ENCODE measurements at regions not wholly inside any gene's neighbourhood (a gene's known extent, or its start where the extent isn't known, plus 50 kb on each side); places are given as distances from the start of the nearest gene placed in this dataset.
"Not testable (repeated sequence)": the region's sequence is repeated elsewhere in the genome, so short reads cannot be mapped to it uniquely, and the experiment has no call there.

- no peak overlapping the region for H3K27ac Mint-ChIP-seq
- H3K4me3 Mint-ChIP-seq = no peak overlapping the region
- CTCF ChIA-PET = no interaction called here
- H3K36me3 Mint-ChIP-seq (ENCODE audit: low read depth) = no peaks in the 10 kb centered on the region
- no peak for ATAC-seq
- POLR2A ChIA-PET = no interaction called here
- no peak for DNase-seq
- H3K27me3 Mint-ChIP-seq = peaks cover 3% of the 10 kb centered on the region
- H3K9me3 Mint-ChIP-seq (ENCODE audit: low read depth) = no peaks in the 10 kb centered on the region
- intact Hi-C loops (cut with DNase I, micrococcal nuclease) = no loop called here
- no peaks in the 10 kb centered on the region for H3K4me1 Mint-ChIP-seq
These were observed 196.6 kb upstream of the EDNRA start for GRCh38 chr4:147284256-147284835.

DNA sequence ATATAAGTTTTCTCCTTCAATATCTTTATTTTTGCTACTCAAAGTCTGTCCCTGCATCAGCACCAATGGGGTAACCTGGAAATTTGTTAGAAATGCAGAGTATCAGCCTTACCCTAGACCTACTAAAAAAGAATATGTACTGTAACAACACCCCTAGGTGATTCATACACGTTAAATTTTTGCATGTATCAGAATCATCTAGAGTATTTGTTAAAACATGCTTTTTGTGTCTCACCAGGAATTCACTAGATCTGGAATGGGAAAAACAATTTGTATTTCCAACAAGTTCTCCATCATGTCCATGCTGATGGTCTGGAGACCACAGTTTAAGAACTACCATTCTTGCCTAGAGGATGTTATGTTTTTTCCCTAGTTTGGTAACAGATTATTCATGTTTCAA lies 196.0 kb upstream of the EDNRA start:
- Mint-ChIP-seq H3K27ac (no peak overlapping the region), H3K36me3 (ENCODE audit: low read depth) (no peaks in the 10 kb centered on the region), H3K27me3 (no peaks in the 10 kb centered on the region), H3K4me3 (no peak overlapping the region), H3K9me3 (ENCODE audit: low read depth) (no peaks in the 10 kb centered on the region), H3K4me1 (no peaks in the 10 kb centered on the region)
- ChIA-PET POLR2A (no interaction called here), CTCF (no interaction called here)
- intact Hi-C loops (cut with DNase I, micrococcal nuclease) = no loop called here
- ATAC-seq (no peak), DNase-seq (no peak)

DNA sequence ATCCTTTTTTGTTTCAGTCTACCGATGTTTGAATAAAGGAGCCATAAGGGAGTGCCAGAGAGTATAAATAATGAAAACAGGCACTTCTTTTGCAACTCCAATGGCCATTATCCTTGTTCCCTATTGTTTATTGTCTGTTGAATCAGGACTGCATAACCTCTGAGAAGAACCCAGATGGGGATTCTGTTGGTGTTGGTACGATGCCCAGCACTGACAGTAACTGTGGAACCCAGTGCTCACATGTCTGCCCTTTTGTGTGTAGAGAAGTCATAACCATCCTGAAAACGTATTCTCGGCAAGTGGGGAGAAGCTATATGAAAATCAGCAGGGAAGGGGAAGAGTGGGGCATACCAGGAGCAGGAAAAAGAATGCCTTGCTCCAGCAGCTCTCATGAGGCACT lies 195.1 kb upstream of the EDNRA start:
- no peaks in the 10 kb centered on the region for H3K27me3 Mint-ChIP-seq
- no peak for DNase-seq
- no peak for ATAC-seq

DNA sequence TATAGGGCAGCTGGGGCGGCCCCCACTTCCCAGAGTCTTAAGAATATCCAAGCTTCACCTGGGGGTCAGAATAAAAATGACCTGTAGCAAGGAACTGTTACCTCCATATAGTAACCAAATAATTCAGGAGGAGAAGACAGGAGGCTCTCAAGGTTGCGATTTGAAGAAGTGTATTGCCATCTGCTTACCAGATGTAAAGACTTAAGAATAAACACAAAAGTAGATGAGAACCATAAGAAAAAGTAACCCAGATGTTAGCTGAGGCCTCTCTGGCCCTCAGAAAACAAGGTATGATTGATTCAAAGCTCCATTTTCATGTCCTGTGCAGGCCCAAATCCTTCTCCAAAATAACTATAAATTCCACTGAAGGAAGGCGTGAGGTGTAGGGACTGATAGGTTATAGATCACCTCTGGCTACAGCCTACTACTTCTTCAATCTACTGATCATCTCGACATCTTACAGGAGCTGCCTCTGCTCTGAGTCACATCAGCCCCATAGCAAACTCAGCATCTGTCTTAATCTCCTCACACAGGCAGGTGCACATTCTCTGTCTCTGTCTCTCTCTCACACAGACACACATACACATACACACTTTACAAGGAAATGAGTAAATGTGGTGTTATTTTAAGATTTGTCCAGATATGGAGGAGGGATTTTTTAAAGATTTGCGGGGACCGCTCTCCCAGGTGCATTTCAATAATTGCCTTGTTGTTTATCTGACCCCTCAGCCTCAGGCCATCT lies 193.9 kb upstream of the EDNRA start:
- POLR2A ChIA-PET = no interaction called here
- CTCF ChIA-PET = no interaction called here
- no peaks in the 10 kb centered on the region for H3K27me3 Mint-ChIP-seq
- H3K27ac Mint-ChIP-seq = no peak overlapping the region
- no peaks in the 10 kb centered on the region for H3K36me3 Mint-ChIP-seq (ENCODE audit: low read depth)
- H3K9me3 Mint-ChIP-seq (ENCODE audit: low read depth) = no peaks in the 10 kb centered on the region
- intact Hi-C loops (cut with DNase I, micrococcal nuclease) = no loop called here
- H3K4me3 Mint-ChIP-seq = no peak overlapping the region
- DNase-seq = no peak
- no peak for ATAC-seq
- no peaks in the 10 kb centered on the region for H3K4me1 Mint-ChIP-seq

More for the DNA sequence above, 195.1 kb upstream of the EDNRA start:
- no peaks in the 10 kb centered on the region for H3K4me1 Mint-ChIP-seq
- intact Hi-C loops (cut with DNase I, micrococcal nuclease) = no loop called here
- no peak overlapping the region for H3K4me3 Mint-ChIP-seq
- ChIA-PET CTCF (interaction anchor here (0.7 kb wide), 1 partner anchor 177 kb away, joined by 3 read pairs; no protein-coding TSS in a partner anchor), POLR2A (no interaction called here)
- H3K36me3 Mint-ChIP-seq (ENCODE audit: low read depth) = no peaks in the 10 kb centered on the region
- H3K27ac Mint-ChIP-seq = no peak overlapping the region
- no peaks in the 10 kb centered on the region for H3K9me3 Mint-ChIP-seq (ENCODE audit: low read depth)

DNA sequence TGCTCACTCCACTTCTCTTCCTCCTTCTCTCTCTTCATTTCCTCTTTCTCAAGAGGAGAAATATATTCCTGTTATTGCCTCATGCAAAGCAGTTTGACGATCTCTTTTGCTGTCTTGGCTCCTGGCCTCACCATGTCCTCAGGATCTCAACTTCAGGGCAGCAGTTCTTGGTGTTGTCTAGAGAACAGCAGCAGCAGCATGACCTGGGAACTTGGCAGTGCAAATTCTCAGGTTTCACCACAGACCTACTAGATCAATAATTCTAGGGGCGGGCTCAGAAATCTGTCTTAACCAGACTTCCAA lies 193.4 kb upstream of the EDNRA start:
- Mint-ChIP-seq H3K27me3 (no peaks in the 10 kb centered on the region), H3K9me3 (ENCODE audit: low read depth) (no peaks in the 10 kb centered on the region), H3K4me3 (no peak overlapping the region), H3K36me3 (ENCODE audit: low read depth) (no peaks in the 10 kb centered on the region), H3K27ac (no peak overlapping the region), H3K4me1 (no peaks in the 10 kb centered on the region)
- POLR2A ChIA-PET = no interaction called here
- no peak for DNase-seq
- ATAC-seq = no peak
- intact Hi-C loops (cut with DNase I, micrococcal nuclease) = no loop called here
- CTCF ChIA-PET = no interaction called here

DNA sequence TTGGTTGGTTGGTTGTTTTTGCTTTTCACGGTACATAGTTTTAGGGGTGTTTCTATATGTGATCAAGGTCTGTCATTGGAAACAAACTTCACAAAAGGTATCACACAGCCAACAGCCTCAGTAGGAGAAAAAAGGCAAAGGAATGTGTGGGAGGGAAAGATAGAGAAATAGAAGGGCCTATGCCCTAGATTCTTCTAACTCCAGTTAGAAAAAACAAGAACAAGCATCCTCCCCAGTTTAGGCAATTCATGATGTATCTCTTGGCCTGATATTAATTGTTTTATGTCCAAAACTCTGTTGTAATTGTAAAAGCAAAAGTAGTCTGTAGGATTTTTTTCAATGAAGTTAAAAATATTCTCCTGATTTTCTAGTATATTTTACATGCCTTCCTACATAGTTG lies 192.4 kb upstream of the EDNRA start:
- Mint-ChIP-seq H3K9me3 (ENCODE audit: low read depth) (no peaks in the 10 kb centered on the region), H3K27ac (no peak overlapping the region), H3K36me3 (ENCODE audit: low read depth) (no peaks in the 10 kb centered on the region), H3K27me3 (peaks cover under 1% of the 10 kb centered on the region), H3K4me1 (no peaks in the 10 kb centered on the region), H3K4me3 (no peak overlapping the region)
- ChIA-PET POLR2A (no interaction called here), CTCF (no interaction called here)
- intact Hi-C loops (cut with DNase I, micrococcal nuclease) = no loop called here
- no peak for ATAC-seq
- no peak for DNase-seq

DNA sequence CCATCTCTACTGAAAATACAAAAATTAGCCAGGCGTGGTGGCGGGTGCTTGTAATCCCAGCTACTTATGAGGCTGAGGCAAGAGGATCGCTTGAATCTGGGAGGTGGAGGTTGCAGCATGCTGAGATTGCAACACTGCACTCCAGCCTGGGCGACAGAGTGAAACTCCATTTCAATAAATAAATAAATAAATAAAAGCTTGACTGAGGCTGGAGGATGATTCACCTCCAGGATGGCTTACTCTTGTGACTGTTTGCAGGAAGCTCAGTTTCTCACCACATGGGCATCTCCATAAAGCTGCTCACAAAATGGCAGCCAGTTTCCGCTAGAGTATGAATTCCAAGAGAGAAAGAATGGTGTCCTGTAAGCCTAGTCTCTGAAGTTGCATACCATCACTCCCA lies 191.7 kb upstream of the EDNRA start:
- ChIA-PET POLR2A (no interaction called here), CTCF (no interaction called here)
- no peak for ATAC-seq
- Mint-ChIP-seq H3K4me3 (no peak overlapping the region), H3K36me3 (ENCODE audit: low read depth) (no peaks in the 10 kb centered on the region), H3K9me3 (ENCODE audit: low read depth) (no peaks in the 10 kb centered on the region), H3K4me1 (no peaks in the 10 kb centered on the region), H3K27me3 (peaks cover 2% of the 10 kb centered on the region), H3K27ac (no peak overlapping the region)
- no peak for DNase-seq
- intact Hi-C loops (cut with DNase I, micrococcal nuclease) = no loop called here

GRCh38 chr4:147292604-147293313 lies 188.1 kb upstream of the EDNRA start:
- POLR2A ChIA-PET; H3K27ac Mint-ChIP-seq; H3K27me3 Mint-ChIP-seq; intact Hi-C loops (cut with DNase I, micrococcal nuclease); CTCF ChIA-PET; H3K9me3 Mint-ChIP-seq (ENCODE audit: low read depth); H3K4me3 Mint-ChIP-seq; DNase-seq; ATAC-seq; H3K36me3 Mint-ChIP-seq (ENCODE audit: low read depth); H3K4me1 Mint-ChIP-seq: not testable (repeated sequence)

DNA sequence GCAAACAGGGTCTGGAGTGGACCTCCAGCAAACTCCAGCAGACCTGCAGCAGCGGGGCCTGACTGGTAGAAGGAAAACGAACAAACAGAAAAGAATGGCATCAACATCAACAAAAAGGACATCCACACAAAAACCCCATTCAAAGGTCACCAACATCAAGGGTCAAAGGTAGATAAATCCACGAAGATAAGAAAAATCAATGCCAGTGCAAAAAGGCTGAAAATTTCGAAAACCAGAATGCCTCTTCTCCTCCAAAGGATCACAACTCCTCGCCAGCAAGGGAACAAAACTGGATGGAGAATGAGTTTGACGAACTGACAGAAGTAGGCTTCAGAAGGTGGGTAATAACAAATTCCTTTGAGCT lies 187.6 kb upstream of the EDNRA start:
- ATAC-seq; POLR2A ChIA-PET; H3K4me3 Mint-ChIP-seq; H3K4me1 Mint-ChIP-seq; DNase-seq; H3K27me3 Mint-ChIP-seq; H3K36me3 Mint-ChIP-seq (ENCODE audit: low read depth); H3K27ac Mint-ChIP-seq; intact Hi-C loops (cut with DNase I, micrococcal nuclease); H3K9me3 Mint-ChIP-seq (ENCODE audit: low read depth): not testable (repeated sequence)
- CTCF ChIA-PET = interaction anchor here (0.7 kb wide), 1 partner anchor 272 kb away, joined by 3 read pairs; no protein-coding TSS in a partner anchor

DNA sequence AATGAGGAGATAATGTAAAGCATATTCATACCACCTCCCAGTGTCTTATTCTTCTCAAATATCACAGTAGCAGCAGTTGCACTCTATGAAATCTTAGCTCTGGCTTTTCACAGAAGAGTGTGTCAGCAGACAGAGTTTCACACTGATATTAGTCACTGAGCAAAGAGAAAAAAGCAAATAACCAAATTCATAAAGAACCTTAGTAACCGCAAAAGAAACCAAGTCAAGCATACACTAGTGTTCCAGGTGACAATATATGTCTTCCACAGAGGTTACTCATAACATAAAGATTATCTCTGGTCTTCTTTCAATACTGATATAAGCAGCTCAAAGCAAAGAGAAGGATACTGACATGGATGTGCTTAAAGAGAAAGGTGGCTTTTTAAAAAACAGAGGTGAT lies 181.7 kb upstream of the EDNRA start:
- intact Hi-C loops (cut with DNase I, micrococcal nuclease) = no loop called here
- no peak for ATAC-seq
- Mint-ChIP-seq H3K36me3 (ENCODE audit: low read depth) (no peaks in the 10 kb centered on the region), H3K9me3 (ENCODE audit: low read depth) (peaks cover 4% of the 10 kb centered on the region), H3K27me3 (no peaks in the 10 kb centered on the region), H3K4me1 (no peaks in the 10 kb centered on the region), H3K4me3 (no peak overlapping the region), H3K27ac (no peak overlapping the region)
- DNase-seq = no peak
- POLR2A ChIA-PET = no interaction called here
- CTCF ChIA-PET = no interaction called here

DNA sequence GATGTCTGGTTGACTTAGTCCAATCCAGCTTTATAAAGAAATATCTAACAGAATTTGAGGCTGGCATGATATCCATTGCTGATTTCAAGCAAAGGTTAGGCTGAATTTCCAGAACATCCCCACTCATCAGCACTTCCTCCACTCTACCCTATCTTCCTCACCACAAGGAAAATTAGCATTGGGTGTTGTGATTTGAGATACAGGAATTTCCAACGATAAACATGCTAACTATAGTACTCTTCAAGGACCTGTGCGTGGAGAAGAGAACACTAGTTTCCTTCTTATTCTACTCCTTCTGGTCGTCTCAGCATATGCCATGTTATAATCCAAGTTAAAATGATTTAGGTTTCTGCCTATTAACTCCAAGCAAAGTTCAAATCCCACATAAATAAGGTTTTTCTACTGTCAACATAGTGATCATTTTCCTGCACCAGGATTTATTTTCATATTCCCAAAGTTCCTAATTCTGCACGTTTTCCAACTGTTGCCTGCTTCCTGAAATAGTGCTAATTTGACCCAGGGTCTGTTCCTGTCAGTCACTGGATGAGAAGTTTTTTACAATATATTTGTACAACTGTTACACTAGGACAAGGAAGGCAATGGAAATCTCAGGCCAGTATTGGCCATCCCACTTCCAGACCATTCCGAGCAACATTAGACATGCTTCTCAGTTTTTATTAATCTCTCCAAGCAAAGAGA lies 177.6 kb upstream of the EDNRA start:
- ATAC-seq (no peak), DNase-seq (no peak)
- Mint-ChIP-seq H3K4me3 (no peak overlapping the region), H3K9me3 (ENCODE audit: low read depth) (no peaks in the 10 kb centered on the region), H3K4me1 (no peaks in the 10 kb centered on the region), H3K36me3 (ENCODE audit: low read depth) (no peaks in the 10 kb centered on the region), H3K27me3 (no peaks in the 10 kb centered on the region), H3K27ac (no peak overlapping the region)
- ChIA-PET POLR2A (no interaction called here), CTCF (no interaction called here)
- intact Hi-C loops (cut with DNase I, micrococcal nuclease) = no loop called here

- DNase-seq (no peak), ATAC-seq (no peak)
- Mint-ChIP-seq H3K4me3 (no peak overlapping the region), H3K36me3 (ENCODE audit: low read depth) (no peaks in the 10 kb centered on the region), H3K4me1 (no peaks in the 10 kb centered on the region), H3K27me3 (no peaks in the 10 kb centered on the region), H3K27ac (no peak overlapping the region), H3K9me3 (ENCODE audit: low read depth) (no peaks in the 10 kb centered on the region)
- ChIA-PET CTCF (no interaction called here), POLR2A (no interaction called here)
- intact Hi-C loops (cut with DNase I, micrococcal nuclease) = no loop called here
These were observed 177.0 kb upstream of the EDNRA start for GRCh38 chr4:147303873-147304229.

Data from activated CD4-positive, alpha-beta T cell treated with anti-CD3 and anti-CD28 coated beads for 36 hours (primary cell).